A673 (cell line): ENCODE measurements at regions not wholly inside any gene's neighbourhood (a gene's known extent, or its start where the extent isn't known, plus 50 kb on each side); places are given as distances from the start of the nearest gene placed in this dataset.

Experiments
- BruUV-seq: library from RNA; stranded (reverse); fragments of 400-500 nt; replicated peaks from 2 replicates; lab custom pipeline; 2021; lab: Mats Ljungman, UMichigan
- CTCF ChIA-PET: fragments of 300-600 bp; sonication (Branson Sonifier 250); formaldehyde crosslinking; loops from one replicate; lab custom pipeline; 2022; ENCODE audit warnings: antibody characterized with exemption; lab: Charles Lee
- POLR2A ChIA-PET: fragments of 300-600 bp; sonication (Branson Sonifier 250); formaldehyde crosslinking; loops from one replicate; lab custom pipeline; 2022; ENCODE audit warnings: antibody characterized with exemption; ENCODE audit not compliant: low non-redundant PET; lab: Charles Lee
- DNase-seq: peaks from one replicate; pipeline ENCODE4 v3.0.0-alpha.2; 2015; ENCODE audit warnings: low spot score
- H3K27ac ChIP-seq: fragments of 200-600 bp; sonication (generic); 2 replicates; pipeline ENCODE4 v1.5.1; 2016; ENCODE audit warnings: mixed run types, low read depth, mild to moderate bottlenecking, mixed read lengths, antibody characterized with exemption, low read length; ENCODE audit not compliant: poor library complexity, severe bottlenecking
- H3K27me3 ChIP-seq: fragments of 200-600 bp; sonication (generic); replicated peaks from 2 replicates; pipeline ENCODE4 v1.6.1; 2017; ENCODE audit warnings: mixed run types, low read depth, mild to moderate bottlenecking, mixed read lengths, antibody characterized with exemption, low read length; ENCODE audit not compliant: insufficient read depth, poor library complexity
- H3K36me3 ChIP-seq: fragments of 200-600 bp; sonication (generic); 2 replicates; pipeline ENCODE4 v1.6.1; 2016; ENCODE audit warnings: mixed run types, mild to moderate bottlenecking, mixed read lengths, antibody characterized with exemption, low read length; ENCODE audit not compliant: insufficient read depth, poor library complexity, severe bottlenecking
- H3K4me1 ChIP-seq: fragments of 200-600 bp; sonication (generic); 2 replicates; pipeline ENCODE4 v1.6.1; 2017; ENCODE audit warnings: mixed run types, mild to moderate bottlenecking, mixed read lengths, antibody characterized with exemption, low read length; ENCODE audit not compliant: insufficient read depth, poor library complexity, severe bottlenecking
- H3K4me3 ChIP-seq: fragments of 200-600 bp; sonication (generic); 2 replicates; pipeline ENCODE4 v1.5.1; 2016; ENCODE audit warnings: low read depth, mixed run types, mild to moderate bottlenecking, mixed read lengths, low read length; ENCODE audit not compliant: poor library complexity, severe bottlenecking
- H3K9me3 ChIP-seq: fragments of 200-600 bp; sonication (generic); 2 replicates; pipeline ENCODE4 v1.6.1; 2016; ENCODE audit warnings: mixed run types, low read depth, mild to moderate bottlenecking, mixed read lengths, antibody characterized with exemption, low read length; ENCODE audit not compliant: poor library complexity, severe bottlenecking
- CTCF ChIP-seq: fragments of 300-800, 200-600 bp; sonication (generic); conservative IDR thresholded peaks from 2 replicates; pipeline ENCODE4 v1.5.1; 2017; ENCODE audit warnings: low read depth, mild to moderate bottlenecking, antibody characterized with exemption, low read length, moderate library complexity, mixed read lengths
- EZH2 ChIP-seq: fragments of 200-600 bp; sonication (generic); IDR thresholded peaks from 2 replicates; pipeline ENCODE4 v1.6.1; 2017; ENCODE audit warnings: borderline replicate concordance, low read depth, mild to moderate bottlenecking, mixed read lengths, antibody characterized with exemption, low read length; ENCODE audit not compliant: poor library complexity, severe bottlenecking
- intact Hi-C: fragments of 100-400 bp; cut with micrococcal nuclease; formaldehyde crosslinking; loops from one replicate; pipeline ENCODE4 v1.10.0; 2022; ENCODE audit not compliant: unreplicated experiment

- POLR2A ChIA-PET = no interaction called here
- no peak overlapping the region for H3K4me3 ChIP-seq
These were observed 80.6 kb upstream of the VRK2 start for GRCh38 chr2:57965961-57966360.

GRCh38 chr2:57973621-57974186 is 72.9 kb upstream of the VRK2 start:
- intact Hi-C loops = no loop called here
- ChIA-PET CTCF (no interaction called here), POLR2A (no interaction called here)
- H3K27ac ChIP-seq = no peak overlapping the region
- no peaks in the 10 kb centered on the region for H3K9me3 ChIP-seq
- H3K4me3 ChIP-seq = no peak overlapping the region
- no peaks in the 10 kb centered on the region for H3K4me1 ChIP-seq
- DNase-seq = no peak
- no peaks in the 10 kb centered on the region for H3K36me3 ChIP-seq
- H3K27me3 ChIP-seq = no peaks in the 10 kb centered on the region
- TF ChIP-seq CTCF (no peak), EZH2 (no peak)
- no TSS peak for BruUV-seq

More at GRCh38 chr2:57965961-57966360, 80.6 kb upstream of the VRK2 start:
- DNase-seq = no peak
- Histone ChIP-seq H3K4me1 (no peaks in the 10 kb centered on the region), H3K9me3 (no peaks in the 10 kb centered on the region), H3K27me3 (no peaks in the 10 kb centered on the region), H3K27ac (no peak overlapping the region), H3K36me3 (no peaks in the 10 kb centered on the region)
- TF ChIP-seq EZH2 (no peak), CTCF (no peak)
- intact Hi-C loops = no loop called here
- no TSS peak for BruUV-seq
- CTCF ChIA-PET = no interaction called here

- intact Hi-C loops = no loop called here
- H3K27ac ChIP-seq = no peak overlapping the region
- H3K9me3 ChIP-seq = no peaks in the 10 kb centered on the region
- H3K27me3 ChIP-seq = no peaks in the 10 kb centered on the region
- POLR2A ChIA-PET = no interaction called here
- TF ChIP-seq EZH2 (no peak), CTCF (no peak)
- DNase-seq = no peak
- no TSS peak for BruUV-seq
- H3K36me3 ChIP-seq = no peaks in the 10 kb centered on the region
- no peak overlapping the region for H3K4me3 ChIP-seq
- CTCF ChIA-PET = no interaction called here
- H3K4me1 ChIP-seq = no peaks in the 10 kb centered on the region
These were observed 67.4 kb upstream of the VRK2 start for GRCh38 chr2:57979158-57979557.
